ENCODE measurements at regions not wholly inside any gene's neighbourhood (a gene's known extent, or its start where the extent isn't known, plus 50 kb on each side); places are given as distances from the start of the nearest gene placed in this dataset.

GRCh38 chr4:36794716-36795115 is 449.8 kb upstream of the NWD2 start:
- Histone ChIP-seq H3K4me3 (no peak overlapping the region), H3K27me3 (no peaks in the 10 kb centered on the region), H3K4me1 (ENCODE audit: low read depth) (no peaks in the 10 kb centered on the region), H3K36me3 (no peaks in the 10 kb centered on the region), H3K27ac (no peak overlapping the region), H3K9me3 (ENCODE audit: low read depth) (no peaks in the 10 kb centered on the region)
- no peak for TF ChIP-seq CTCF (IDR thresholded peaks at IDR 0.05; ENCODE audit: low read depth, low read length)
- no peak for DNase-seq (ENCODE audit: low read depth in 1 of 2, low spot score in 1 of 2)

DNA sequence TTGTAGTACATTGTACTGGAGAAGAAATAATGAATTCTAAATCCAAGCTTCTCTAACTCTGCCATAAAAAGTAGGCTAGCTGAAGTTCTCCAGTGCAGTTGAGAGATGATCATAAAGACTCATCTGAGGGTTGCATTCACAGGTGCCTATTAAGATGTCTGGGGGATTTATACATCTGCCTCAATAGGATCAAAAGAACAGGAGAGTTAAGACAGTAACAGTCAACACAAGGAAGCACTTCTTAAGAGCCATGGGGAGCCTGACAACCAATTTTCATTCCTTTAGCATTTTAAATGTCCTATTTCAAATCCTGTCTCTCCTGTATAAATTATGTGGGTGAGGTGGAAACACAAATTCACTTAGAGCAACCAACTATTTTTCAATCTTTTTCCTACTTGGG is 432.4 kb upstream of the NWD2 start:
- Histone ChIP-seq H3K4me3 (no peak overlapping the region), H3K27me3 (no peaks in the 10 kb centered on the region), H3K27ac (no peak overlapping the region), H3K36me3 (no peaks in the 10 kb centered on the region), H3K4me1 (ENCODE audit: low read depth) (no peaks in the 10 kb centered on the region), H3K9me3 (ENCODE audit: low read depth) (no peaks in the 10 kb centered on the region)
- DNase-seq (ENCODE audit: low read depth in 1 of 2, low spot score in 1 of 2) = no peak
- no peak for TF ChIP-seq CTCF (IDR thresholded peaks at IDR 0.05; ENCODE audit: low read depth, low read length)

DNA sequence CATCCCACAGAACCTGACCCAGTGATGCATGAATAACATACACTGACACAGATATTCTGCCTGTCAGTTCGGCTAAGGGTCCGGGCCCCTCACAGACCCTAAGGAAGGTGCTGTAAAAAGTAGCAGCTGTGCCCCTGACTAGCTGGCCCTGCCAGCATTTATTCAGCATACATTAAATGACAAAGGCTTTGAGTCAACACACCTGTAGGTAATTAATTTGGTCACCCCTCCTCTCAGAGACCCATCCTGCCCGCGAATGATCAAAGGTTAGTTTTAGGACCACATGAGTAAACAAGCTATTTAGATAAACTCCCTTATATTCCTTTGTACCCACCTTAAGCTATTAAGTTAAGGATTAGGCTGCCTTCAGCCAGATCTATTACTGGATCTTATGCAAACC is 429.0 kb upstream of the NWD2 start:
- Histone ChIP-seq H3K27me3 (no peaks in the 10 kb centered on the region), H3K9me3 (ENCODE audit: low read depth) (no peaks in the 10 kb centered on the region), H3K4me3 (no peak overlapping the region), H3K36me3 (no peaks in the 10 kb centered on the region), H3K4me1 (ENCODE audit: low read depth) (no peaks in the 10 kb centered on the region), H3K27ac (no peak overlapping the region)
- DNase-seq (ENCODE audit: low read depth in 1 of 2, low spot score in 1 of 2) = no peak
- TF ChIP-seq CTCF (IDR thresholded peaks at IDR 0.05; ENCODE audit: low read depth, low read length) = no peak

DNA sequence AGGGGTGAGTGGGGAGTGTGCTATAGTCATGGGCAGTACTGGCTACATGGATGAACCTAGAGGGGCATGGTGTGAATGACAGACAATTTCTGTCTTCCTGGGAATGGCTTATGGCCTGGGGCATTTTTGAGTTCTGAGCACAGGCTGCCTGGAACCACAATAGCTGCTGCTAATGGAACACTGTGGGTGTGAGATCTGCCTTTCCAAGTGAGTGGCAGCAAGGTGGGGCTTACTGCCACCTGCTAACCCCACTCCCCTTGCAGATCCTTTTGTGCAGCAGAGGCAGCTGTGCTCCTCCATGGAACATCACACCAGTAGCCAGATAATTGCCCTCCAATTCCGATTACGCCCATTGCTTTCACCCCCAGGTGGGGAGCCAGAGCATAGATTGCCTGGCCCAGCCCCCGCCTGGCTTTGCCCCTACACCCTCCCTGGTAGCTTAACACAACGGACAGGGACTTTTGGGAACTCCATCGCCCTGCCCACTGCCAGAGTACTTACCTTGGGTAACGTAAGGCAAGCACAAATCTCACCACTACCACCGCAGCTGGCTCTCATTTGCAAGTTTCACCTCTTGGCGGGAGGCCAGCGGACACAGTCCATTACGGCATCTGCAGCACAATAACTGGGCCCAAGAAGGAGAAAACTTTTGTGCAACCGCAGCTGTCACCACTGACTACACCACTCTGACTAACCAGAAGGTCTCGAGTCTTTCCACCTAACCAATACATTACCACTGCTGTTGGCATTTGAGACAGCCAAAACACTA is 421.2 kb upstream of the NWD2 start:
- H3K27me3 ChIP-seq = no peaks in the 10 kb centered on the region
- DNase-seq (ENCODE audit: low read depth in 1 of 2, low spot score in 1 of 2) = no peak
- no peak for TF ChIP-seq CTCF (IDR thresholded peaks at IDR 0.05; ENCODE audit: low read depth, low read length)

GRCh38 chr4:36824682-36825081 is 419.9 kb upstream of the NWD2 start:
- no peak overlapping the region for H3K27ac ChIP-seq
- H3K9me3 ChIP-seq (ENCODE audit: low read depth) = no peaks in the 10 kb centered on the region
- H3K36me3 ChIP-seq = no peaks in the 10 kb centered on the region
- no peak for TF ChIP-seq CTCF (IDR thresholded peaks at IDR 0.05; ENCODE audit: low read depth, low read length)
- H3K4me1 ChIP-seq (ENCODE audit: low read depth) = no peaks in the 10 kb centered on the region
- no peak for DNase-seq (ENCODE audit: low read depth in 1 of 2, low spot score in 1 of 2)
- H3K4me3 ChIP-seq = no peak overlapping the region
- H3K27me3 ChIP-seq = no peaks in the 10 kb centered on the region

More for the DNA sequence above, 421.2 kb upstream of the NWD2 start:
- Histone ChIP-seq H3K4me3 (no peak overlapping the region), H3K36me3 (no peaks in the 10 kb centered on the region), H3K4me1 (ENCODE audit: low read depth) (no peaks in the 10 kb centered on the region), H3K9me3 (ENCODE audit: low read depth) (no peaks in the 10 kb centered on the region), H3K27ac (no peak overlapping the region)
